HG03139 (cell line): ENCODE measurements at regions not wholly inside any gene's neighbourhood (a gene's known extent, or its start where the extent isn't known, plus 50 kb on each side); places are given as distances from the start of the nearest gene placed in this dataset.

Source experiments
- ATAC-seq: cut with Tn5 transposase; IDR thresholded peaks from one replicate; pipeline ENCODE4 v1.9.1; 2021; ENCODE audit not compliant: unreplicated experiment

DNA sequence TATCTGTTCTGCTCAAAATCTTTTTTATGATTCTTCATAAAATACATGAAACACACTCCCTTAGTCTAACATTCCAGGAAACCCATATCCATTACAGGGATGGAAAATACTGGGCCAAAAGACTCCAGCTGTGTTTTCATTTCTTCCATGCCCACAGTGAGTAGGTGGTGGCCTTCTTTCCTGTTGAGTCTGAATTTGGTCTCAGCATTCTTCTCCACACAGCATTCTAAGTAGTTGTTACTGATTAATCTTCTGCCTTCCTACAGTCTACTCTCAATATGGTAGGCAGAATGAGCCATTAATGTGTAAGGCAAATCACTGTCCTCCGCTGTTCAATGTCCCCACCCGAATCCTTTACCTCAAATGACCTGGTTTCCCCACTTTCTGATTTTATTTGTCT is 370.6 kb upstream of the RPS6KA3 start:
- no peak for ATAC-seq

DNA sequence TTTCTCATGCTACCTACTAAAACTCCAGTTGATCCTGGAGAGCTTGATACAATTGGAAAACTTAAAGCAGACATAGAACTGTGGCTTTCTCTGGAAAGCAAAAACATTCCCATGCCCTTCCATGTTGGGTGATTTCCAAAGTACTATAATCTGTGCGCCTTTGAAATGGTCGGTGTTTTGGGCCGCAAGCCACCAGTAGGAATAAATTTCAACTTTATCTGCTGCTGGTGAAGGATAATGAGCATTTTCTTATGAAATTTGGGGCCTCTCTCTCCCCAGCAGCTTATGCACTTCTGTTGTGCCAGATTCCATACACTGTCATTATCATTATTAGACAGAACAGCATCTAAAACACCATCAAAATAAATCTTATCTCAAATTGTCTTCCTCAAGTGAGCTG is 366.7 kb upstream of the RPS6KA3 start:
- no peak for ATAC-seq

DNA sequence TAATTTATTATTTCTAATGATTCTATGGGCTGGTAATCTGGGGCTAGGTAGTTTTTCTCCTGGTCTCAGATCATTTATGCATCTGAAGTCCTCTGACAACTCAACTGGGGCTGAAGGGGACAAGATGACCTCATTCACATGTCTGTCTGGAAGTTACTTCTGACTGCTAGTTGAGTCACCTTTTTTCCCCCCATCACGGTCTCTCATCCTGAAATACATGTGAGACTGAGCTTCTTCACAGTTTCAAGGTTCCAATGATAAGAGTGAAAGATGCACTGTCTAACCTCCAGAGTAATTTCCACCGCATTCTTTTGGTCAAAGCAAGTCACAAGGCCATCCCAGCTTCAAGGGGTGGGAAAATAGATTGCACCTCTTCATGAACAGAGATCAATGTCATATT is 356.7 kb upstream of the RPS6KA3 start:
- ATAC-seq: no peak

DNA sequence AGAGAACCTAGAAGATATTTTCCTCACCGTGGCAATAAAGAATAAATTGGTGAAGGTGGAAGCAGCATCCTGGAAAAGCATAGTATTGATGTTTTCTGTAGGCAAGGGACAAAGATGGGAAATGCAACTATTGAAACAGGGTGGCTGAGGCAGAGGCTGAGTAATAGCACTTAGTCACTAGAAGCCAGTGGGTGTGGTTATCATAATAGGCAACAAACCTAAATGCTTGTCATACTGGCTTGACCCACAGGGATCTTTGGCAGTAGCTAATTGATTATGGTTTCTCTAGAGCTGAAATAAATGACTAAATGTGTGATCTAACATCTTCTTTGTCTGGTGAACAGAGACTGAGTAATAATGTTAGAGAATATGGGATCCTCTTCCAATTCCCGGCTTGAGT is 353.6 kb upstream of the RPS6KA3 start:
- no peak for ATAC-seq

DNA sequence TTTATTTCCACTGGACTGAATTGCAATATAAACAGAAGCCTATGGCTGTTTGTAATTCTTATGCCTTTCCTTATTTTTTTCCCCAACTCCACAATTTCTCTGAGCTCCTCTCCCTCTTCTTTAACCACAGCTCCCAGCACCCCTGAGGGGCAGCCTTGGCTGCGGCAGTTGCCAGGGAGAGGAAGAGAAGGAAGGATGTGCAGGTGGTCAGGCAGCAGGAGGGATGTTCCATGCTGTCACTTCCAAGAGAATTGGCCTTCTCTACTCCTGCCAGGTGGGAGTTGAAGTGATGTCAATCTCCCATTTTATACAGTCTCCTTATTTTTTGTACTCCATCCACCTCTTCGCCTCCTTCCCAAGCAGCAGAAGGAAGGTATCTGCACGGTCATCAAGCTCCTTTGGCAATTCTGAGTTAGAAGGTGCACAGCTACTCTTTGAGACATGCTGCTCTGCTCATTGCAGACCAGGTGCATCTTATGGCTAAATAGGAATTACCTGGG is 343.3 kb upstream of the RPS6KA3 start:
- ATAC-seq: no peak

DNA sequence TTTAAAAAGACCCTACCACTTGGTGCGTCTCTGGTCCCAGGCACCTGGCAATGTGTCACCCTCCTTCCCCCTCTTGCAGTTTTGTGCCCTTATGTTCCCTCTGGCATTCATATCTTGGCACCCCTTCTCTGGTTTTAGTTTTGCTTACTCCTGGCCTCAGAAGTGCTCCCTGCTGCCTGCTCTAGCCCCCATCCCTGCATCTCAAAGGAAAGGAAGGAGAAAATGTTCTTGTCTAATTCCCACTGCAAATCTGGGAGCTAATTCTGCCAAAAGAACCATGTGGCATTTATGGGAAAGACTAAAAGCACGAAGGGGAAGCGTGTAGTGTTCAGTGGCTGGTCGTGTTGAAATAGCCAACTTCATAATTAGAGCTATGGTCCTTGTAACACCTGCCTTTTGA is 340.1 kb upstream of the RPS6KA3 start:
- ATAC-seq: no peak

DNA sequence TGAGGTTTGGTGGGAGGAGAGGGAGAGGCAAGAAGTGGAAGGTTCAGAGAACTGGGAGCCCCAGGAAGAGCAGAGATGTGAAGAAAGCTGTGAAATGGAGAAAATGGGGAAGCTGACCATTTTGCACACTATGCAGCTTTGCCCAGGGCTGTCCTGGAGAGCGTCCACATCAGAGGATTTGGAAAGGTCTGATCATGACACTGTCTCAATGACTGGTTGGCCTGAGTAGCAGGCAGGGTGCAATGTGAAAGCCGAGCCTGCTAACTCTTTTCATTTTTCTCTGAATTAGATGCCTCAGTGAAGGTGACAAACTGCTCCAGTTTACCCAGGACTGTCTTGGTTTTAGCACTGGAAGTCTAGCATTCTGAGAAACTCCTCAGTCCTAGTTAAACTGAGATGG is 330.1 kb upstream of the RPS6KA3 start:
- ATAC-seq: no peak

DNA sequence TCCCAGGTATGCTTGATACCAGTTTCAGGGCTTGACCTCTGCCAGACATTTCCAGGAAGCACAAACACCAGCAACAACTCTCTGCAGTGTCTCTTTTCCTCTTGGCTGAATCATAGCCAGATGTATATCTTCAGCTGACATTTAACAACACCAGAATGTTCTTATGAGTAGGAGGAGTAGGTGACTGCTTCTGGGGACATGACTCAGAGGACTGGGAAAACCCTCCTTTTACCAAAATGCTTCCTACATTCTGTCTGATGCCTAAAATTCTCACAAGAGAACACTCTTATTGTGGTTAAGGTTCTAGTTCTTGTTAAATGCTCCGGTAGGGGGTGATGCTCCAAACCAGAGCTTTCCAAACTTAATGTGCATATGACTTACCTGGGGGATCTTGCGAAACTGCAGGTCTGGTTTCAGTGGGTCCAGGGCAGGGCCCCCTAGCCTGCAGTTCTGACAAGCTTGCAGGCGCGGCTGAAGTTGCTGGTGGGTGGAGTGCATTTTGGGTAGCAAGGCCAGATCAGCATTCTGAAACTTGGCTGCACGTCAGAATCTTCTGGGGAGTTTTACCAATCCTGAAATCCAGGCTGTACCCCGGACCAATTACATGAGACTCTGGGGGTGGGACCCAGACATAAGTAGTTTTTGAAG is 329.3 kb upstream of the RPS6KA3 start:
- no peak for ATAC-seq

DNA sequence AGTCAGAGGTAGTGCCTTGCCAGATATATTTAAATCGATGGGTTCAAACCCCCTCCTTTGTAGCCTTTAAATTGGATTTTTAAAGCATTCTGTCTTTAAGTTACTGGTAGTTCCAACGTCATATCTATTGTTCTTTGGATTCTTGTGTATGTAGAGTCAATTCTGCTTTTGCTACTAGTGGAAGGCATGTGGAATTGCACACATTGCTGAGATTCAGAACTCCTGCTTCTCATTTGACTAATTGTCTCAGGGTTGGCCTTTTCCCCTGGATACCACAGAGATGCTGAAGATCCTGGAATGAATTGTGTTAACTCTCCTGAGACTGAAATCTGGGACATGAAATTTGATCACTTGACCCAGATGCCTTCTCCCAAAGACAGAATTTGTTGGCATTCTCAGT is 328.3 kb upstream of the RPS6KA3 start:
- ATAC-seq: no peak

DNA sequence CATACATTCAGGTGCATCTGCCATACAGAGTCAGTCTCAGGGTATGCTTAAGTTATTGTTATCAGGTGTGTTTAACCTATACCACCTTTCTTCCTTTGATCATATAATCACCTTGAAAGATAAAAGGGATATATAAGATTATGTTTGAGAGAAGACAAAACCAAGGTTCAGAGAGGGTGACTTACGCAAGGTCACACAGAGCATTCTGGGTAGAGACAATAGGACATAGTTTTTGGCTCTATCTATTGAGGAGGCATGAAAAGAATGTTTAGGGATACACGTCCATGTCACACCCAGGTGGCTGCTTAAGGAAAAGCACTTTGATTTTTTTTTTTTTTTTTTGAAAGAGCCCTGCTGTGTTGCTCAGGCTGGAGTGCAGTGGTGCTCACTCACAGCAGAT is 327.1 kb upstream of the RPS6KA3 start:
- ATAC-seq: no peak

DNA sequence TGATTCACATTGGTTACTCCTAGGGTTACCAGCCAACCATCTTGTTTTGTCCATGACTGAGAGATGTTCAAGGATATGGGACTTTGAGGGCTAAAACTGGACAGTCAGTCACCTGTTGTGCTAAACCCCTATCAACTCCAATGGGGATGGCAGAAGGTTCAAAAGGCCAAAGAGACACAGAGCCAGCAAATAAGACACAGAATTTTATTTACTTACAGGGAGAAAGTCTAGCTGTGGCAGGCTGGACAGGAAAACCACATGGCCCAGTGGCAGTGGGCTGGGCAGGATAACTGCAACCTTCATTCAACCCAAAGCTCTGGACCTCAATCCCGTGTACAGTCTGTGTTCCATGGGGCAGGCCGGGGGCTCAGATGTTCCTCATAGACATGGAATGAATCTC is 326.7 kb upstream of the RPS6KA3 start:
- no peak for ATAC-seq

DNA sequence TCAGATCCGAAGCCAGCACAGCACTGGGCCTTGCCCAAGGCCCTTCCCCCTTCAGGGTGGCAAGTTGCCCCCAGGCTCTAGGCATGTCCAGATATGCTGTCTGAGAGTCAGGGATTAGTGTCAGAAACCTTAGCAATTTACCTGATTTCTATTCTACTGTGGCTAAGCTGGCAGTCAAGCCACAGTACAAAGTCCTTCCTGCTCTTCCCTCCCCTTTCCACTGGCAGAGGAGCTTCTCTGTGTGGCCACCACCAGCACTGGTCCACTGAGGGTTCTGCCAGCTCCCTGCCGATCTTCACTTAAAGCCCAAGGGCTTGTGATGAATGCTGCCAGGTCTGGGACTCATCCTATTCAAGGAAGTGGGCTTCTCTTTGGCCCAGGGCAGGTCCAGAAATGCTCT is 324.5 kb upstream of the RPS6KA3 start:
- no peak for ATAC-seq

DNA sequence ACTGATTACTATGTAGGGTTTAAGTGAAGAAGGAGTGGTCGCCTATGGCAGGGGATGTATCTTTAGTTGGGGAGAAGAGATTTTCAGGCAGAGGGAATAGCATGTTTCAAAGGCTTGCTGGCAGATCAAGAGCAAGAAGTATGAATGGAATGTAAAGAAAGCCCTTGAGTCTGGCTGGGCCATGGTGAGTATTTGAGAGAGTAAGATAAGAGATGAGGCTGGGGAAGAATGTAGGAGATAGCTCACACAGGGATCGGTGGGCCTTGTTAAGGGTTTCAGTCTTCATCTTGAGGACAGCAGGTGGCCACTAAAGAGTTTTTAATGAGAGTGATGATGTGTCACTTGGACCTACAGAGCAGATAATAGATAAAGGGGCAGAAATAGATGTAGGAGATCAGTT is 319.1 kb upstream of the RPS6KA3 start:
- ATAC-seq: no peak

DNA sequence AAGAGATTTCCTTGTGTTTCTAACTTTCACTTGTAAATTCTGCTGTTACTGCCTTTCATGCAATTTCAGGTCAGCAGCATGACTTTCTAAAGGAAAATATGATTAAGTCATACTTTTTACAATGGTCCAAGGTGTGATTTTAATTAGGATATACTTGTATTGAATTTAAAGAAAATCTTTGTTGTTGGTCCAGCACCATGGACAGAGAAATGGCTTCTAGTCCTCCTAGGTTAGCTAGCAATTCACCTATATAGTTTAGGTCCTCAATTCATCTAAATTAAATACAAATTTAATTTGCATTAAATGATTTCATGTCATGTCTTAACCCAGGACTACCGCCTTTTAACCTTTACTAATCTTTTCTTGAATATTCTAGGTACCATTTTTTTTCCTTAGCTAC is 304.9 kb upstream of the RPS6KA3 start:
- ATAC-seq: no peak

DNA sequence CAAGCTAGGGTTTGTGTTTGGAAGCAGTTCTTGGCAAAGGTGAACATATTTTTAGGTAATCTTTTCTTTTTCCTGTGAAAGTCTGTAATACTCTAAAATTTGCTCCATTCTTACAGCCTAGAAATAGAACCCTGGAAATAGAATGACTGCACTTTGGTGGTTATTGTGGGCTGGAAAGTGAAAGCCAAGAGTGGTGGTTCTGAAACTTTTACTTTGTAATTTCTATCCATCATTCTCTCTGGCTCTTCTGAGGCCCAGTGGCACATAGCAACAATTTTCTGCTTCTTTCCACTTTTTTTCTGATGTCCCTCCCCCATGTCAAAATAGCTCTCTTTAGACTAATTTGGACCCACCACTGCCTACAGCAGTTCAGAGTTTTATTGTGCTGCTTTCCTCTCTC is 300.4 kb upstream of the RPS6KA3 start:
- no peak for ATAC-seq

DNA sequence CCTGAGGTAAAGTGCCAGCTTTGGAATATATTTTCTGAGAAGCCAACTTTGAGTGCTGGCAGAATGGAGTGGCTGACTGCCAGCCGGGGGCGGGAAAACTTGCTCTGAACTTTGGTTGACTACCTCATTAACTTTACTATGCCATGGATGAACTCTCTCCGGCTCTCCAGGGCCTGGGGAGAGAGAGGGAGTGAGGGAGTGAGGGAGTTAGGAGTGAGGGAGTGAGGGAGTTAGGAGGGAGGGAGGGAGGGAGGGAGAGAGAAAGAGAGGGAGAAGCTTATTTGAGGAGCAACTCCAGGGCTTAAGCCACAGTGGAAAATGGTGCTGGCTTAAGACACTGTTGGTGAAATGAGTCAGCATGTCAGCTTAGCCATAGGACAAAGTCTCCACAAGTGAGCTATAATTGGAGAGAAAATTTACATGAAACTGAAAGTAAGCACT is 280.9 kb upstream of the RPS6KA3 start:
- no peak for ATAC-seq

DNA sequence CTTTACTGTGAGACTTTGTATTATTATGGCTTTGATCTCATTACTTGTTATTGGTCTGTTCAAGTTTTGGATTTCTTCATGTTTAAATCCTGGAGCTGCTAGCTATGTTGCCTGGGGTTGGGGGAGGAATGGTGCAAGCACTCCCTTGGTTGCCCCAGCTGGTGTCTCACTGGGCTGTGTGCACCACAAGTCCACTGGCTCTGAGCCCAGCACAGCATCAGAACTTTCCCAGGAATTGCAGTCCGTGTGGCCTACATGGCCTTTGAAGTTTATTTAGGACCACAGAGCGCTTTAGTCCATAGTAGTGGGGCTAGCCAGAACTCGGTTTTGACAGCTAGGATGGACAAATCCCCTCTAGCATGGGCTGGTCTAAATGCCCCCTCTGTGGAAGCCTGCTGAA is 278.8 kb upstream of the RPS6KA3 start:
- no peak for ATAC-seq

DNA sequence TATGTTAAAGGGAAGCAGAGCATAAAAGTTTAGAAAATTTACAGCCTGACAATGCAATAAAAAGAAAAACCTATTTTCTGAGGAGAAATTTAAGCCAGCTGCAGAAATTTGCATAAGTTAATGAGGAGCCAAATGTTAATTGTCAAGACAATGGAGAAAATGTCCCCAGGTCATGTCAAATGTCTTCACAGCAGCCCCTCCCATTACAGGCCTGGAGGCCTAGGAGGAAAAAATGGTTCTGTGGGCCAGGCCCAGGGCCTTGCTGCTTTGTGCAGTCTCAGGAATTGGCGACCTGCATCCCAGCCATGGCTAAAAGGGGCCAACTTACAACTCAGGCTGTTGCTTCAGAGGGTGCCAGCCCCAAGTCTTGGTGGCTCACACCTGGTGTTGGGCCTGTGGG is 275.4 kb upstream of the RPS6KA3 start:
- no peak for ATAC-seq

DNA sequence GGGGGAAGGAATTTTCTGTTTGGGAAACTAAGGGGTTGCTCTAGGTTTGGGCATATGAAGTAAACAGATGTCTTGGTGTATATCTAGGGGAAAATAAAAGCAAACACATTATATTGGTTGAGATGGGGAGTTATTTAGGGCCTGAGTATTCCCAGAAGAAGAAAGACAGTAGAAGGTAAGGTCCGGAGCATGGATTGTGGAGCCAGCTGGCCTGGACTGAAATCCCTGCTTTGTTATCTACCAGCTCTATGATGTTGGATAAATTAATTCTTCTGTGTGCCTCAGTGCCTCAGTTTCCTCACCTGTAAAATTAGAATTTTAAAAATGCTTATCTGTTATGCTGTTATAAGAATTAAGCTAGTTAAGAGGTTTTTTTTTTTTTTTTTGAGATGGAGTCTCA is 272.3 kb upstream of the RPS6KA3 start:
- ATAC-seq: no peak

DNA sequence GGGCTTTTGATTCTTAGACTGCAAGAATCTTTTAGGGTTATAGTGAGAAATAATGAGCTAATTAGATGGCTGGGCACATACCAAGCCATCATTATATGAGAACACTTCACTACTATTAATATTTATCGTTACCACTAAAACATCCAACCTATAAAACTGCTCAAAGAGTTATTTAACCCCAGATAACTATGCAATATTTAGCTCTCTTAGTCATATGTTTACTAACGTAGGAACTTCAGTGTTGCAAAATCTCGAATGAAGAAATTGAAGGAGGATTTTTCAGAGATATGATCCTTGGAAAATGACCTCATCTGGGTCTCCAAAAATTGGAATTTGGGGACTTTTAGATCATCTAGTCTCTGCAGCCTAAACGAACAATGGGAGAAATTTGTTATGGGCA is 265.0 kb upstream of the RPS6KA3 start:
- no peak for ATAC-seq

DNA sequence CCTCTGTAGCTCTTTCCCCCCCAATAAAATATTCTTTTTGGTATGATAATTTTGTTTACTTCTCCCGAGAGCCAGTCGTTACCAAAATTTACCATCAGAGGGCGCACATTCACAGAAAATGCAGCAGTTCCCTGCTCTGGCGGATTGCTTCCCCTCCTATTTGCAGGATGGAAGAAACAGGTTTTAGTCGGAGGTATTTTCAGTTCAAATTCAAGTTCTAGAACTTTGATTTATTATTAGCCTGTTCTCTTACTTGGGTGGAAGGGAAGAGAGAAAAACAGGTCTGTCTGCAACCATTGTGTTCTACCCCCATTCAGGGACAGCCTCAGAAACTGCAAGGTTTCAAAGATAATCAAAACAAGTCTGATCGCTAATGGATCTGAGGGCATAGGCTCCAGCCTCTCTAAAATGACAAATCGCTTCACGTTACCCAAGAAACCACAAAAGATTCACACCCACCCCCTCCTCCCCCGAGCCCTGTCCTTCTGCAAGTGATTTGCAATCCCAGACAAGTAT is 263.8 kb upstream of the RPS6KA3 start:
- no peak for ATAC-seq

DNA sequence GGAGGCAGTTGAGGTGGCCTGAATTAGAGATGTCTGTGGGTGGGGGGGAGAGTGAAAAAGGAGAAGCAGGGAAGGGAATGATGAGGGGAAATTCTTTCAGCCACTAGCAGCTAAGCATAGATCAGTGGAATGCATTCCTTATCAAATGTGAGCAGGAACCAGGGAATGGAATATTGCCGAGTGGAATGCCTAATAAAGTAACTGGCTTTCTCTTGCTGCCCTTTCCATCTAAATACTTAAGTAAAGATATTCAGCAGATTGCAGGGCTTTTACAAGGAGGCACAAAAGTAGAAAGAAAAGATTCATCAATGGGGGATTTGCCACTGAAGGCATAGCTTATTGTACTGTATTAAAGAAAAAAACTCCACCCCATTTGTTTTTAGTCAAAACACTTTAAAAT is 263.0 kb upstream of the RPS6KA3 start:
- ATAC-seq: no peak

DNA sequence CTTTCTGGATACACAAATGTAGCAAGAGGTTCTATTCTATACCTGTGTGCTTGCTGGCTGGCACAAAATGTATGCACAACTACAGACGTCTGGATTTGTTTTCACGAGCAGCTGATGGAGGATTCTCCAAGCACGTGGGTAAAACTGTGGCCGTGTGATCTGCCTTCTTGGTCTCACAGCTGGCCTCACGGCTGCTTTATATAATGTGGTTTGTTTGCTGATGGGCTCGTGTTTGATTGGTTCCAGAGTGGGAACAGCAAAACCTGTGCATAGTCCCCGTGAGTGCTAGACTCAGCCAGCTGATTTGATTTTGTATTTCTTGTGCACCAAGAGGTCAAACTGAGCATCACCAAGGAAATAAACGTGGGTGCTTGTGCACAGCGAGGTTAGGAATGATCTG is 262.6 kb upstream of the RPS6KA3 start:
- ATAC-seq: no peak
